ENCODE measurements at regions not wholly inside any gene's neighbourhood (a gene's known extent, or its start where the extent isn't known, plus 50 kb on each side); places are given as distances from the start of the nearest gene placed in this dataset.

GRCh38 chr3:34646911-34647460, 848.6 kb downstream of the PDCD6IP start:
- no peak for TF ChIP-seq CTCF (IDR thresholded peaks at IDR 0.05; ENCODE audit: unreplicated experiment)
- no peak for DNase-seq
- Mint-ChIP-seq H3K27me3 (ENCODE audit: unreplicated experiment) (no peaks in the 10 kb centered on the region), H3K36me3 (ENCODE audit: insufficient read depth, unreplicated experiment) (no peaks in the 10 kb centered on the region), H3K4me3 (ENCODE audit: low read depth, unreplicated experiment) (no peak overlapping the region), H3K9me3 (ENCODE audit: low read depth, unreplicated experiment) (no peaks in the 10 kb centered on the region), H3K27ac (ENCODE audit: unreplicated experiment) (no peak overlapping the region), H3K4me1 (ENCODE audit: low read depth, unreplicated experiment) (no peaks in the 10 kb centered on the region)
- CTCF ChIA-PET: no interaction called here
- intact Hi-C loops (cut with micrococcal nuclease; ENCODE audit: unreplicated experiment): no loop called here
- BruUV-seq (replicated peaks): no TSS peak

- no peak overlapping the region for H3K27ac Mint-ChIP-seq (ENCODE audit: unreplicated experiment)
- H3K9me3 Mint-ChIP-seq (ENCODE audit: low read depth, unreplicated experiment): no peaks in the 10 kb centered on the region
- no TSS peak for BruUV-seq (replicated peaks)
- intact Hi-C loops (cut with micrococcal nuclease; ENCODE audit: unreplicated experiment): no loop called here
- CTCF ChIA-PET: no interaction called here
- TF ChIP-seq CTCF (IDR thresholded peaks at IDR 0.05; ENCODE audit: unreplicated experiment): no peak
- no peak overlapping the region for H3K4me3 Mint-ChIP-seq (ENCODE audit: low read depth, unreplicated experiment)
- no peaks in the 10 kb centered on the region for H3K36me3 Mint-ChIP-seq (ENCODE audit: insufficient read depth, unreplicated experiment)
- no peaks in the 10 kb centered on the region for H3K27me3 Mint-ChIP-seq (ENCODE audit: unreplicated experiment)
- H3K4me1 Mint-ChIP-seq (ENCODE audit: low read depth, unreplicated experiment): no peaks in the 10 kb centered on the region
- DNase-seq: no peak
These were observed 851.7 kb downstream of the PDCD6IP start for GRCh38 chr3:34650131-34650530.

GRCh38 chr3:34668915-34669314, 870.5 kb downstream of the PDCD6IP start:
- no TSS peak for BruUV-seq (replicated peaks)
- CTCF ChIA-PET: no interaction called here
- H3K36me3 Mint-ChIP-seq (ENCODE audit: insufficient read depth, unreplicated experiment): no peaks in the 10 kb centered on the region
- no peak for TF ChIP-seq CTCF (IDR thresholded peaks at IDR 0.05; ENCODE audit: unreplicated experiment)
- DNase-seq: no peak
- H3K4me1 Mint-ChIP-seq (ENCODE audit: low read depth, unreplicated experiment): no peaks in the 10 kb centered on the region
- H3K9me3 Mint-ChIP-seq (ENCODE audit: low read depth, unreplicated experiment): no peaks in the 10 kb centered on the region
- H3K4me3 Mint-ChIP-seq (ENCODE audit: low read depth, unreplicated experiment): no peak overlapping the region
- intact Hi-C loops (cut with micrococcal nuclease; ENCODE audit: unreplicated experiment): no loop called here
- no peaks in the 10 kb centered on the region for H3K27me3 Mint-ChIP-seq (ENCODE audit: unreplicated experiment)
- H3K27ac Mint-ChIP-seq (ENCODE audit: unreplicated experiment): no peak overlapping the region

GRCh38 chr3:34669490-34669889, 871.1 kb downstream of the PDCD6IP start:
- no TSS peak for BruUV-seq (replicated peaks)
- Mint-ChIP-seq H3K36me3 (ENCODE audit: insufficient read depth, unreplicated experiment) (no peaks in the 10 kb centered on the region), H3K27me3 (ENCODE audit: unreplicated experiment) (no peaks in the 10 kb centered on the region), H3K27ac (ENCODE audit: unreplicated experiment) (no peak overlapping the region), H3K9me3 (ENCODE audit: low read depth, unreplicated experiment) (no peaks in the 10 kb centered on the region), H3K4me3 (ENCODE audit: low read depth, unreplicated experiment) (no peak overlapping the region), H3K4me1 (ENCODE audit: low read depth, unreplicated experiment) (no peaks in the 10 kb centered on the region)
- TF ChIP-seq CTCF (IDR thresholded peaks at IDR 0.05; ENCODE audit: unreplicated experiment): no peak
- no peak for DNase-seq
- intact Hi-C loops (cut with micrococcal nuclease; ENCODE audit: unreplicated experiment): no loop called here
- CTCF ChIA-PET: no interaction called here

Data from Calu3 (cell line).